ENCODE measurements at regions not wholly inside any gene's neighbourhood (a gene's known extent, or its start where the extent isn't known, plus 50 kb on each side); places are given as distances from the start of the nearest gene placed in this dataset.

DNA sequence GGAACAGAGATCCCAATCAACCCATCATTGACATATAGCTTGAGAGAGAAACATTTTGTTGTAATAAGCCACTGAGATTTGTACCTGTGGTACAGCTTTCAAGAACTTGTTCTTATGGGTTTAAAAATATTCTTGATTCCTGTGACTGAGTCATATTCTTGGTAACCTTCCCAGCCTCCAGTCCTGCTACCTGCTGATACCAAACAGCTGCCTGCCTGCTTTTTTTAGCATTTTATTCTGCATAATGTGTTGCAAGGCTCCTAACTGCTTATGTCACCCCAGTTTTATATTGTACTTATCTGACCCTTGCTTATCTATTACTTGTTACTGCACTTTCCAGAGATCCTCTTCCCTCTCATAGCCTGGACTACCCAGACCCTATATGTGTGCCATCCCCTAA lies 349.3 kb upstream of the SOX2 start:
- DNase-seq = no peak
- intact Hi-C loops (cut with DNase I) = no loop called here

DNA sequence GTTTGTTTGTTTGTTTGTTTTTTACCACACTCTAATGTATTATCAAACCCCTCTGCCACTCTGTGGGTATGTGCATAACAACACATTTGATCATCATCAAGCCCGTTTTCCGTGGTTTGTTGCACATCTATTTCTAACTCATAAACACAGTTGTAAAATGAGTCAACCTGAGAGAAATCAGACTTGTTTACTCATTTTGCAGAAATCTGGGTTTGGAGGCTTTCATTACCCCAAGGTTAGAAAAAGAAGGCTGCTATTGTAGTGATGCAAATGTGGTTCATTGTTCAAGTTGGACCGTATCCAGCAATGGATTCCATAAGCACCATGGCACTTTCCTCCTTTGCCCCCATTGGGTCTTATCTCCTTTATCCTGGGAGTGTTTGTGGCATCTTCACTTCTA lies 353.2 kb upstream of the SOX2 start:
- DNase-seq = no peak
- intact Hi-C loops (cut with DNase I) = no loop called here

DNA sequence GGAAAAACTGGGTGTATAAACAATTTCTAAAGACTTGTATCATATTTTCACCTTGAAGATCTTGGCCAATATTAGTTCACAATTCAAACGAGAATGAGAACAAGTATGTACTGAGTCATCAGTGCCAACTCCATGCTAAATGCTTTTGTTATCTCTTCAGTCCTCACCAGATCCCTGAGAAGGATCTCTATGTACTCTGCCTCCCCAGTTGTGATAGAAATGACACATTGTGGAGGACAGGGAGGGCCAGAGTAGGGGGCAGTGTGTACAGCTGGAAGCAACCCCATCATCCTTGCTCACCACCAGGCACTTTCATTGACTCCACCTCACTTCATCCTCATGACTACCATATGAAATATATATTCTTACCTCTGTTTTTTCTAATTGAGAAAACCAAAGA lies 353.7 kb upstream of the SOX2 start:
- intact Hi-C loops (cut with DNase I) = no loop called here
- no peak for DNase-seq

DNA sequence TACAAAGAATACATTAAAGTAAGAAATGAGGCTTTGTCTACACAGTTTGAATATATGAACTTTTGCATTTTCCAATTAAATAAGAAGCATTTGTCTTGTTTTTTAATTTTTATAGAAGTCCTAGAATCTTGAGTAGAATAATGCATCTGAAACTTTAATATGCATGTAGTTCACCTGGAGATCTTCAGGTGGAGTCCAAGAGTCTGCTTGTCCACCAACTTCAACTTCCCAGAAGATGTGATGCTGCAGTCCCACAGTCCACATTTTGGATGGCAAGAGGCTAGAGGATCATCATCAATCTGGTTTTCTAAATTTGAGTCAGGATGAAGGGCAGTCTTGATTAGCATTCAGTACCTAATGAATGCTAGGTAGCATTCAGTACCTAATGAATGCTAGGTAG lies 357.6 kb upstream of the SOX2 start:
- intact Hi-C loops (cut with DNase I) = no loop called here
- no peak for DNase-seq

DNA sequence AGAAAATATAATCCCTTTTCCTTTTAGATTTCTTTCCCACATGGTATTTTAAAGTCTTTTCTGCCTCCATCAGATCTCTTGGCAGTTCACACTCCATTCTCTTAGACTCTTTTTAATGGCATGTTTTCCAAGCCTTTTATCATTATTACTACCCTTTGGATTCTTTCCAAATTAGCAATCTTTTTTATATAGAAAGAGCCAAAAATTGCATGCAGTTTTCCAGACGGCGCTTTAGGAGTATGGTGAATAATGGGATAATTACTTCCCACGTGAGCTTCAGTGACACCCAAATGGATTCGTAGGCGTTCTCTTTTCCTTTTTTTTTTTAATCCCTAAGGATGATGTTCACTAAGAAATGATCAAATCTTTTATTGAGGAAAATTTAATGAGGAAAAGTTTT lies 354.8 kb upstream of the DNAJC19 start:
- DNase-seq = no peak
- intact Hi-C loops (cut with DNase I) = no loop called here

DNA sequence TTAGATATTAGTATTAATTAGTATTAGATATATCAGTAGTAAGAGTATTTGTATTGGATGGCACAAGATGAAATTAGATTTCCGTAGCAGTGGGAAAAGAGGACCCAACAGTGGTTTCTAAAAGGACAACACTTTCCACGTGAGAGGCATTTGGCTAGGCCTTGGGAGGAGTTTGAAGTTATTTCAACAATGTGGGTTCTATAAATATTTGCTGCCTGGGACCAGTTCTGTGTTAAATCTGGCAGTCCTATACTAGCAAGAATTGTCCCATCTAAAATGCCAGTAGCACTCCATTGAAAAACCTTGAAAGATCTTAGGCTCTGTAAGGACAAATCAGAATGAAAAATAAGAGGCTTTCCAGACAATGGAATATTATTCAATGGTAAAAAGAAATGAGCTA lies 347.1 kb upstream of the DNAJC19 start:
- no peak for DNase-seq
- intact Hi-C loops (cut with DNase I) = no loop called here

DNA sequence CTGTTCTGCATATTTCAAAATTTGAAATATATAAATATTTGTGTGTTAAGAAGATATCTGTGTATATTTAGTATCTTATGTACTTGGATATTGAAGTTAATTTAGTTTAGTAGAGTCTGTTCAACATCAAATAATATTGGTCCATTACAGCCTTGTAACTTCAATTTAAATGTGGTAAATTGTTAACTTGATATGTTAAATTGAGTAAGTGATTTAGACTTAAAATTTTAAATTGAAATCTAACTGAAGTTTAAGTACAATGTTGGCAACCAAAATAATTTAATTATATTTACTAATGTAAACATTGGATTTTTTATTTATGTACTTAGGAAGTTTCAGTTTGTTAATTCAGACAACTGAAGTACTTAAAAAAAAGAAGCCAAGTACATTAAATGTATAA lies 343.9 kb upstream of the DNAJC19 start:
- DNase-seq = no peak
- intact Hi-C loops (cut with DNase I) = no loop called here

DNA sequence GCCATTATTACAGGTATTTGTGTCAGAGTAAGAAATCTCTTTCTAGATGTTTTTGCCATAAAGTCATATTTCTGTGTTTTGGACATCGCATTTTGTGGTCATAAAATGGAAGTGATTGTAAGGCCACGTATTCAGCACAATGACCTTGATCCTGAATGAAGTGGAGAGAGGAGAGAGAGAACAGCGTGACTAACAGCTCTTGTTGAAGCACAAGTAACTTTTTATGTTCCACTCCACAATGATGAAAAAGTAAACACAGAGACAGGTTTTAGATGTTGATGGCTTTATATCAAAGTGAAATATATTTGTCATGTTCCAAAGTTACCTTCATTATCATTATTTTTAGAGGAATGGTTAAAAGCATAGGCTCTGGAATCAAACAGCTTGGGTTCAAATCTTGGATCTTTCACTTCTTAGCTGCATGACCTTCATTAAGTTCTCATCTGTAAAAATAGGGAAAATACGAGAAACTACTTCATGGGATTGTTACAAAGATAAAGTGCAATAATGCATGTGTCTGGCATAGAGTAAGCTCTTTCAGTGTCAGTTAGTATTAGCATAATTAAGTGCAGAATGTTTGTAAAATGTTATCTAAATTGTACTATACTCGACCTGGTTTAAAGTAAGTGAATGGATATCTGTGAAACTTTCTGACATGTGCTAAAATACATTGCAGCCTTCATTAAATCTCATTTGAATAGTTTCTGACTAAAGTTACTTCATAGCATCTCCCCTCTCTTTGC lies 341.5 kb upstream of the DNAJC19 start:
- intact Hi-C loops (cut with DNase I) = no loop called here
- no peak for DNase-seq

DNA sequence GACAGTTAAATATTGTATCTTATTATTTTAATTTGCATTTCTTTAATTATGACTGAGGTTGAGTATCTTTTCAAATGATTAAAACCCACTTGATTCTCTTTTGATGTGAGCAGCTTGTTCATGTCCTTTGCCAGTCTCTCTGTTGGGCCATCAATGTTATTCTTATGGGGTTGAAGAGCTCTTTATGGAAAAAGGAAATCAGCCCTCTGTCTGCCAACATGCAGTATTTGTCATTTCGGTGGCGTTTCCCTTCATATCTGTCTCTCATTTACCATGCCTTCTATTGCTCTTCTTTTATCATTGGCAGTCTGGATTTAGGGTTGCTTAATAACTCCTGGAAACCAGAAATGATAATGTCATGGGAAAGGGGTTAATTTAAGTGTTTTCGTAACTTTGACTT lies 340.7 kb upstream of the DNAJC19 start:
- DNase-seq = no peak
- intact Hi-C loops (cut with DNase I) = no loop called here

DNA sequence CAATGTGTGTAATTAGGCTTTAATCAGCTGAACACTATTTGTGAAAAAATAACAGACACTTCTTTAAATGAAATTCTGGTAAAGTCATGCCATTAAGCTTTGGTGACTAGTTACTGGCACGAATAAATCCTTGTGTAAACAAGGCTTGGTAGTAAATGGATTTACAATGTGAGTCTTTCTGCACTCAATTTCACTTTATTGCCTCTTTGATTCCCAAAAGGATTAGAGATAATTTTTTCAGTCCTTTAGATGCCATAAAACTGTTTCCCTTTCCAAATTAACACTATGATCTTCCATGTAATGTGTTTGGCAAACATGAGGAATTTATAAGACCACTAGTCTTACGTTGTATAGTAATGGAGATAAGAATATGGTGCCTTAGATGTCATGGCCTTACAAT lies 339.5 kb upstream of the DNAJC19 start:
- DNase-seq = no peak
- intact Hi-C loops (cut with DNase I) = loop anchor here (10.0 kb wide), 1 partner anchor 236 kb away; no protein-coding TSS in a partner anchor

DNA sequence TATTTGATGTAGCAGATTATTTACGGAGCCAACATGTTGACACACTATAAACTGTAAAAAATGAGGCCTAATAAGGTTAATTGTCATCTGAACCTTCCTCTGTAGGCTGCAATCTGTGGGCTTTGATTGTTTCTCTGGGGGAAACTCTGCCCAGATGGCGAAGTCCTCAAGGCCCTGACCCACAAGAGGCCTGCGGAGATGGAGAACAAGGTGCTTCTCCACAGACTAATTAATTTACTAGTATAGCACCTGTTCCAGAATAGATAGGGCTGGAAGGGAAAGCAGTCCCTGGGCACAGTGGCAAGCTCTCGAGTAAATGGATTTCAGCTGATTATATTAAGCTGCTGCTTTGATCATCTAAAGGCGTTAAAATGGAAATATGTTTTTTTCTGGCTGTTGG lies 338.8 kb upstream of the DNAJC19 start:
- DNase-seq = no peak
- intact Hi-C loops (cut with DNase I) = loop anchor here (10.0 kb wide), 1 partner anchor 236 kb away; no protein-coding TSS in a partner anchor

DNA sequence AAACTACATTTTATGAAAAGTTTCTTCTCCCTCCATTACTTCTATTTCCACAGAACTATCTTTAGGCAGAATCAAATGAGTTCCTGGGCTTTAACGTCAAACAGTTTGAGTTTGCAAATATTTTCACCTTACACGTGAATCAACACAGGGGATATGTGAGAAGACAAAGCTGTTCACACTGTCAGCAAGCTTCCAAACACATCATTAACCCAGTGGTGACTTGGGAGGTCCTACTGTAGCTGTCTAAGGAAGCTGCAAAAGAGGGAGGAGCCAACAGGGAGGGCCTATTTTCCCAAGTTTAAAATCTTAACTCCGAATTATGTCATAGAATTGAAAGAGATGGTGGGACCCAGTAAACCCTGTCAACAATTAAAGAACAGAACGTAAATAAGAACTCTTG lies 337.8 kb upstream of the DNAJC19 start:
- intact Hi-C loops (cut with DNase I) = loop anchor here (2.0 to 10.0 kb wide), 3 partner anchors 127 to 373 kb away; no protein-coding TSS in a partner anchor

DNA sequence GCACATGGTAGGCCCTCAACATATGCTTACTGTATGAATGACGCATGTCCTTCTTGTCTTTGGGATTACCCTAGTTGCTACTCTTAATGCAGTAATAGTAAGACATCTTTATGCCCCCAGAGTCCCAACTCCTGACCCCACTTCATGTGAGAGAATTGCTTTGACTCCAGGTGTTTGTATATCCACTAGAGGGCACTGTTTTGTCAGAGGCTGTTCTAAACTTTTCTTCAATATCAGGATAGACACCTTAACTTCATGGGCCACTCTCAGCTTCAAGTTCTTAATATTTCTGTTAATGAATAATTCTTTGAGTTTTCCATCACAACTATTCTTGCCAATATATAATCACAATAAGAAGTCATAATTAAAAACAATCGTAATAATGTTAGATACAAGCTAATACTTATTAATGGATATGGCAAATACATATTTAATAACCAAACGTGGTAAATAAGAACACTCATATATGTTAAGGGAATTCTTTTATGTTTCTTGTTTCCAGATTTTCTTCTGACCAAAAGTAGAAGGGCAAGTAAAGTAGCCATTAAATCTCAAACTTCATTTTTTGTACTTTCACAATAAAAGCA lies 337.2 kb upstream of the DNAJC19 start:
- intact Hi-C loops (cut with DNase I) = loop anchor here (2.0 to 10.0 kb wide), 3 partner anchors 128 to 374 kb away; no protein-coding TSS in a partner anchor
- DNase-seq = no peak

More for the DNA sequence above, 337.8 kb upstream of the DNAJC19 start:
- no peak for DNase-seq

DNA sequence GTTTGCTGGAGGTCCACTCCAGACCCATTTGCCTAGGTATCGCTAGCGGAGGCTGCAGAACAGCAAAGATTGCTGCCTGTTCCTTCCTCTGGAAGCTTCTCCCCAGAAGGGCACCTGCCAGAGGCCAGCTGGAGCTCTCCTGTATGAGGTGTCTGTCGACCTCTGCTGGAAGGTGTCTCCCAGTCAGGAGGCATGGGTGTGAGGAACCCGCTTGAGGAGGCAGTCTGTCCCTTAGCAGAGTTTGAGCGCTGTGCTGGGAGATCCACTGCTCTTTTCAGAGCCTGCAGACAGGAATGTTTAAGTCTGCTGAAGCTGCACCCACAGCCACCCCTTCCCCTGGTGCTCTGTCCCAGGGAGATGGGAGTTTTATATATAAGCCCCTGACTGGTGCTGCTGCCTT lies 335.0 kb upstream of the DNAJC19 start:
- peak in 1 of 10 donors; percentile 55 for DNase-seq
- intact Hi-C loops (cut with DNase I) = loop anchor here (10.0 kb wide), 1 partner anchor 240 kb away; no protein-coding TSS in a partner anchor

DNA sequence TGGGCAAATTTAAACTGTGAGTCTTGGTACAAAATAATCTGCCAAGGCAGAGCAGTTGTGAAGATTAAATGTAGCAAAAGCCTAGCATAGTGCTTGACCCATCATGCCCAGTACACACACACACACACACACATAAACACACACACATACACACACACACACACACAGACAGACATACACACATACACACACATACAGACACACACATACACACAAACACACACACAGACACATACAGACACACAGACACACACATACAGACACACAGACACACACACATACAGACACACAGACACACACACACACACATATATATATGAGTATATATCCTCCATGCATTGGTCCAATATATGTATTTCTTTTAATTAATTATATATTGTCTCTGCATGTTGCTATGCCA lies 328.8 kb upstream of the DNAJC19 start:
- intact Hi-C loops (cut with DNase I) = no loop called here
- DNase-seq = no peak

DNA sequence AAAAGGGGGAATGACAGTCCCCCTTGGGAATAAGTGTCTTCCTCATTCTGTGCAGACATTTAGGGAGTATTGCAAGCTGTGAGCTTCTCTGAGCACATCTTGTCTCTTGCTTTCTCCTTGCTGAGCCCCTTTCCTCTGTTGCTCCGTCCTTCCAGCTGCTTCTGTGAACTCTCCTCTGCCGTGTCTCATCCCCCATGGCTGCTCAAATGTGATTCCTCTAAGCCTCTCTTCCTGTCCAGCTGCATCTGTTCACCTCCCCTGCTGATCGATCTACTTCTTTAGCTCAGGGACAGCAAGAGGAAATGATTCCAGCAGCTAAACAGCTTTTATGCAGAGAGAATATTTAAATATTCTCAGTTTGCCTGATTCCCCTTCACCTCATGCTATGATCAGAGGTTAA lies 328.0 kb upstream of the DNAJC19 start:
- no peak for DNase-seq
- intact Hi-C loops (cut with DNase I) = no loop called here

DNA sequence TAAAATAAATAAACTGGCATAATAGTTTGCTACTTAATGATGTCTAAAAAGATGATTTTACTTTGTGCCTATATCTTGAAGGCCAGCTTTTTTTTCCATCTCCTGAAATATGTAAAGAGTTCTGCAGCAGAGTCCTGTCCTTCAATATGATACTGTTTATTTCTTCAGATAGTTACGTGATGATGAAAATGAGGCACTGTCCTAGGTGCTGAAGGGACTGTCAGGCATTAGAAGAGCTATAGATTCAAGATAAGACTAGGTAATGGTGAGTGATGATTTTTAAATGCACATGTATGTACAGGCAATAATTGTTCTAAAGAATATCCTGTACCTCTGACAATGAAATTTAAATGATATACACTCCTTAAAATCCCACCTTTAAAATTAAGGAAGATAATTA lies 326.9 kb upstream of the DNAJC19 start:
- intact Hi-C loops (cut with DNase I) = loop anchor here (1.0 kb wide), 1 partner anchor 23 kb away; no protein-coding TSS in a partner anchor
- no peak for DNase-seq

DNA sequence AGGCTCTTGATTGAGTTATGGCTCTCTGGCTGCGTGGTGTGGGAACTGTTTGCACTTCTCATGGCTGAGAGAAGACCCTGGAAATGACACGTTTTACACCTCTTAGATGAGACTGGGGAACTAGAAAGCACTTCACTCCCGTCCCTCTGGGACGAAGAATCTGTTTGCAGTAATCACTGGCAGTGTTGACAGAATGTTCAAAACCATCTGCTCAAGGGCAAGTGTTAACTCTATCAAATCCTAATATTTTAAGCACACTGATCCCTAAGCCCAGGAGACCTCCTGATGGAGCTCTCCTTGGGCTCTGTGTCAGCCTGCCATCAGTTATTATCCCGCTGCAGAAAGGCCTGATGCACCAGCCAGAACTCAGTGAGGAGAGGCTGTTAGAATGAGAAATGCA lies 323.8 kb upstream of the DNAJC19 start:
- no peak for DNase-seq
- intact Hi-C loops (cut with DNase I) = no loop called here

DNA sequence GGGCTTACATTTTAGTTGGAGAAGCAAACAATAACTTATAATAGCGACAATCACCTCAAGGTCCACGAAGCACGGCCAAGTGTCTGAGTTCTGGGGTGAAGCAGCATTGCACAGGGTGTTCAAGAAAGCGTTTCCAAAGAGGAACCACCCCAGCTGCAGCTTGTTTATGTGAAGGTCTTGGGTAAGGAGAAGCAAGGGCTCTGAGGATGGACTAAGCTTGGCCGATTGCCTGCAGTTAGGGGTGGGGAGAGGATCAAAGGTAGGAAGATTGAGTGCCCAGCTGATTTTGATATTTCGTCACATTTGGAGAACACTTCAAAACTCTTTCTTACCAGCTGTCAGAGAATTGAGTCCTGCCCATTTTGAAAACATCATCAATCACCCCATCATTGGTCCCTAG lies 321.6 kb upstream of the DNAJC19 start:
- no peak for DNase-seq
- intact Hi-C loops (cut with DNase I) = no loop called here

DNA sequence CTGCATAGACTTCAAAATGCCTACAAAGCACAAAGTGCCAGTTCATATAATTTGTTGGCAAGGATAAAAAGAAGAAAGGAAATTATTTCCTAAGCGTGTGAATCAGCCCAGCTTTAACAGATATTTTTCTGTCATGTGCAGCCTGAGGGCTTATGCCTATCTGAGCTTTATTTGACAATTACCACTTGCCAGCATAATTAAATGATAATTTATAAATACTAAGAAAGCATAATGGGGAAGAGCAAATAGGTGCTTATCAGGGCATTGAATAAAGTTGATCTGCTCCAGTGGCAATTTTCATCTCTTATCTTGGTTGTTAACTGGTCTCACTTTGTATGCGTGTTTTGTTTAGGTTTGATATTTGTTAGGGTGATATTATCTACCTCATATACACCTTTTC lies 313.4 kb upstream of the DNAJC19 start:
- DNase-seq = no peak
- intact Hi-C loops (cut with DNase I) = no loop called here

DNA sequence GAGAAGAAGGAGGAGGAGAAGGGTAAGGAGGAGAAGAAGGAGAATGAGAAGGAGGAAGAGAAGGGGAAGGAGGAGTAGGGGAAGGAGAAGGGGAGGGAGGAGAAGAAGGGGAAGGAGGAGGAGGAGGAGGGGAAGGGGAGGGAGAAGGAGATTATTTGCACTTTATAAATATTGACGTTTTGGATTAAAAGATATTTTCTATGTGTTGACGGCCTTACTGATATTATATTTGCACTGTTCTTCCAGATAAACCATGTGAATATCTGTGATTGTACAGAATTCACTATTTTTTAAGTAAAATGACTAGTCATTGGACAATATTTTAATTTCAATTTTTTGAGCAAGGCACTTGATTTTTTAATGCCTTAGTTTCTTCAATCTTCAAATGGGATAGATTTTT lies 310.5 kb upstream of the DNAJC19 start:
- DNase-seq = no peak
- intact Hi-C loops (cut with DNase I) = no loop called here

DNA sequence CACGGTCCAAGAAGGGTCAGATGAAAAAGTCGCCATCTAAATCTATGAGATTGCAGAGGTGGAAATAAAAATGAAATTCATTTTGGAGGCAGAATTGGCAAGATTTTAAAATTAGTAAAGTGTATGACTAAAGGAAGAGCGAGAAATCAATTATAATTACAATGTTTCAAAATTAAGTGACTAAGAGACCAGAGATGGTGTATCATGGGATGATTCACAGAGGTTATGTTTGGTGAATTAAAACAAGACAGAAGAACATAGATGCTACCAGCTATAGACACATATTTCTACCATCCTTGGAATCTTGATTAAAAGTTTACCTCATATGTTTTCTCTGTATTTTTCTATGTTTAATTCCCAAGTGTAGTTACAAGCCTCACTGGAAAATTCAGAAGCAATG lies 308.9 kb upstream of the DNAJC19 start:
- no peak for DNase-seq
- intact Hi-C loops (cut with DNase I) = no loop called here
